ENCODE measurements at regions not wholly inside any gene's neighbourhood (a gene's known extent, or its start where the extent isn't known, plus 50 kb on each side); places are given as distances from the start of the nearest gene placed in this dataset.

DNA sequence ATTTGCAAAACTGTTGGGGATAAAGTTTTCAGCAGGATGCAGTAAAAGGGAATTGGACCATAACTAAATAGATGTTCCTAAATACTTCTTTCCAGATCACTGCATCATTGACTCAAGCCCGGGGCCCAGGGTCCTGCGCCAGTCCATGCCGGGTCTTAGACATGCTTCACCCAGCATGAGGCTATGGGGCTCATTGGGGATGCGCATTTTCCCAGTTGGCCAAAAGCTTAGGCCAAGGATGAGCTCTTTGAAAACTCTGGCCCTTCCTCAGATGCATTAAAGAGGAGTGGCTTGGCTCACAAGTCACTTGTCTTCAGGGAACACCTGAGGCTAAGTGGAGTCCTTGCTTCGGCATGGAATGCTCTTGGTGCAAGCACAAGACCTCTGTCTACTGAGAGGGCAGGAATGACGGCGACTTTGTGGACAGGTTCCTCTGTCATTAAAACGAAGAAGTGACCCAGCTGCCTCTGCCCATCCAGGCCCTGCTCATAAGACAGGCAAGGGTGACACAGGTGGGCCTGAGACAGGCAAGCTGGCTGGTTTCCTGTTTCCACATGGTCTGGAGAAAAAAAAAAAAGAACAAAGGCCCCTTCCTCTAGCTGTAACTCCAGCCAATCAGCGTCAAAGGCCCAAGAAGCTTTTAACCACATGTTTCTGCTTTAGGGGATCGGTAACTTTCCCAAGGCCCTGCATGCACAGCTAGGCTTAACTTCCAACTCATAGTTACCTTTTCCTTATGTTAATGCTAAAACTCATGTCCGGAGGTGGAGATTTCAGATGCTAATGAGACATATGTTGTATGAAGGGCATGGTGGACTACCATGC lies 81.4 kb upstream of the CDH4 start:
- ChIA-PET CTCF (interaction anchor here (0.6 to 1.6 kb wide), 2 partner anchors 13 to 58 kb away, joined by 3 to 5 read pairs; no protein-coding TSS in a partner anchor), POLR2A (no interaction called here)
- H3K4me1 ChIP-seq = peaks cover 6% of the 10 kb centered on the region; the same call in 2 of the 3 replicates
- H3K4me2 ChIP-seq = no peak overlapping the region
- H3K27ac ChIP-seq = no peak overlapping the region
- no peak overlapping the region for H3K4me3 ChIP-seq
- TF ChIP-seq CBX8 (IDR thresholded peaks at IDR 0.05) (no peak), KDM1A (IDR thresholded peaks at IDR 0.05; ENCODE audit: low read depth) (no peak), PHF8 (IDR thresholded peaks at IDR 0.05; ENCODE audit: borderline replicate concordance, low read depth) (no peak), TFCP2L1 (CRISPR knock-in tag; IDR thresholded peaks at IDR 0.05) (no peak)
- TF ChIP-seq, protein P1, sequence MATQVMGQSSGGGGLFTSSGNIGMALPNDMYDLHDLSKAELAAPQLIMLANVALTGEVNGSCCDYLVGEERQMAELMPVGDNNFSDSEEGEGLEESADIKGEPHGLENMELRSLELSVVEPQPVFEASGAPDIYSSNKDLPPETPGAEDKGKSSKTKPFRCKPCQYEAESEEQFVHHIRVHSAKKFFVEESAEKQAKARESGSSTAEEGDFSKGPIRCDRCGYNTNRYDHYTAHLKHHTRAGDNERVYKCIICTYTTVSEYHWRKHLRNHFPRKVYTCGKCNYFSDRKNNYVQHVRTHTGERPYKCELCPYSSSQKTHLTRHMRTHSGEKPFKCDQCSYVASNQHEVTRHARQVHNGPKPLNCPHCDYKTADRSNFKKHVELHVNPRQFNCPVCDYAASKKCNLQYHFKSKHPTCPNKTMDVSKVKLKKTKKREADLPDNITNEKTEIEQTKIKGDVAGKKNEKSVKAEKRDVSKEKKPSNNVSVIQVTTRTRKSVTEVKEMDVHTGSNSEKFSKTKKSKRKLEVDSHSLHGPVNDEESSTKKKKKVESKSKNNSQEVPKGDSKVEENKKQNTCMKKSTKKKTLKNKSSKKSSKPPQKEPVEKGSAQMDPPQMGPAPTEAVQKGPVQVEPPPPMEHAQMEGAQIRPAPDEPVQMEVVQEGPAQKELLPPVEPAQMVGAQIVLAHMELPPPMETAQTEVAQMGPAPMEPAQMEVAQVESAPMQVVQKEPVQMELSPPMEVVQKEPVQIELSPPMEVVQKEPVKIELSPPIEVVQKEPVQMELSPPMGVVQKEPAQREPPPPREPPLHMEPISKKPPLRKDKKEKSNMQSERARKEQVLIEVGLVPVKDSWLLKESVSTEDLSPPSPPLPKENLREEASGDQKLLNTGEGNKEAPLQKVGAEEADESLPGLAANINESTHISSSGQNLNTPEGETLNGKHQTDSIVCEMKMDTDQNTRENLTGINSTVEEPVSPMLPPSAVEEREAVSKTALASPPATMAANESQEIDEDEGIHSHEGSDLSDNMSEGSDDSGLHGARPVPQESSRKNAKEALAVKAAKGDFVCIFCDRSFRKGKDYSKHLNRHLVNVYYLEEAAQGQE (IDR thresholded peaks at IDR 0.05) = no peak
- ATAC-seq = 0 out of 6 replicates have a peak, but pooled peaks of 1 of the 2 experiments have one; percentile 30
- no peak for FAIRE-seq
- no peak for DNase-seq (ENCODE audit: low read depth in 1 of 2, low spot score in 1 of 2)
- no peaks in the 10 kb centered on the region for H3K9me3 ChIP-seq
- WGBS (ENCODE audit: missing lambda C conversion rate) = 76% methylated on average over 11 of the region's 11 CpGs

DNA sequence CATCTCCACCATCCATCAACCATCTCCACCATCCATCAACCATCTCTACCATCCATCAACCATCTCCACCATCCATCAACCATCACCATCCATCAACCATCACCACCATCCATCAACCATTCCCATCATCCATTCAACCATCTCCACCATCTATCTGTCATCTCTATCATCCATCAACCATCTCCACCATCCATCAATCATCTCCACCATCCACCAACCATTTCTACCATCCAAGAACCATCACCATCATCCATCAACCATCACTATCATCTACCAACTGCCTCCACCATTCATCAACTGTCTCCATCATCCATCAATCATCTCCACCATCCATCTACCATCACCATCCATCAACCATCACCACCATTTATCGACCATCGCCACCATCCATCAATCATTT lies 78.8 kb upstream of the CDH4 start:
- POLR2A ChIA-PET = no interaction called here
- TF ChIP-seq ZNF302 (CRISPR knock-in tag; IDR thresholded peaks at IDR 0.05) (no peak), MYC (IDR thresholded peaks at IDR 0.05; ENCODE audit: borderline replicate concordance, low read length) (no peak), BHLHE40 (IDR thresholded peaks at IDR 0.05; ENCODE audit: low read depth, low read length) (no peak), SREBF2 (IDR thresholded peaks at IDR 0.05) (no peak), TP53 (CRISPR knock-in tag; IDR thresholded peaks at IDR 0.05) (no peak), ESRRA (IDR thresholded peaks at IDR 0.05; ENCODE audit: borderline replicate concordance, low read length) (no peak), SMC3 (IDR thresholded peaks at IDR 0.05) (no peak), MAZ (IDR thresholded peaks at IDR 0.05; ENCODE audit: borderline replicate concordance, low read depth, low read length) (no peak), NPAS2 (CRISPR knock-in tag; IDR thresholded peaks at IDR 0.05; ENCODE audit: borderline replicate concordance) (no peak)
- TF ChIP-seq, protein P2, sequence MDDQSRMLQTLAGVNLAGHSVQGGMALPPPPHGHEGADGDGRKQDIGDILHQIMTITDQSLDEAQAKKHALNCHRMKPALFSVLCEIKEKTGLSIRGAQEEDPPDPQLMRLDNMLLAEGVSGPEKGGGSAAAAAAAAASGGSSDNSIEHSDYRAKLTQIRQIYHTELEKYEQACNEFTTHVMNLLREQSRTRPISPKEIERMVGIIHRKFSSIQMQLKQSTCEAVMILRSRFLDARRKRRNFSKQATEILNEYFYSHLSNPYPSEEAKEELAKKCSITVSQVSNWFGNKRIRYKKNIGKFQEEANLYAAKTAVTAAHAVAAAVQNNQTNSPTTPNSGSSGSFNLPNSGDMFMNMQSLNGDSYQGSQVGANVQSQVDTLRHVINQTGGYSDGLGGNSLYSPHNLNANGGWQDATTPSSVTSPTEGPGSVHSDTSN (IDR thresholded peaks at IDR 0.05) = no peak
- TF ChIP-seq, protein P3, sequence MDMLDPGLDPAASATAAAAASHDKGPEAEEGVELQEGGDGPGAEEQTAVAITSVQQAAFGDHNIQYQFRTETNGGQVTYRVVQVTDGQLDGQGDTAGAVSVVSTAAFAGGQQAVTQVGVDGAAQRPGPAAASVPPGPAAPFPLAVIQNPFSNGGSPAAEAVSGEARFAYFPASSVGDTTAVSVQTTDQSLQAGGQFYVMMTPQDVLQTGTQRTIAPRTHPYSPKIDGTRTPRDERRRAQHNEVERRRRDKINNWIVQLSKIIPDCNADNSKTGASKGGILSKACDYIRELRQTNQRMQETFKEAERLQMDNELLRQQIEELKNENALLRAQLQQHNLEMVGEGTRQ (IDR thresholded peaks at IDR 0.05) = no peak
- TF ChIP-seq, protein P4, sequence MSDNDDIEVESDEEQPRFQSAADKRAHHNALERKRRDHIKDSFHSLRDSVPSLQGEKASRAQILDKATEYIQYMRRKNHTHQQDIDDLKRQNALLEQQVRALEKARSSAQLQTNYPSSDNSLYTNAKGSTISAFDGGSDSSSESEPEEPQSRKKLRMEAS (IDR thresholded peaks at IDR 0.05) = no peak
- TF ChIP-seq, protein P5, sequence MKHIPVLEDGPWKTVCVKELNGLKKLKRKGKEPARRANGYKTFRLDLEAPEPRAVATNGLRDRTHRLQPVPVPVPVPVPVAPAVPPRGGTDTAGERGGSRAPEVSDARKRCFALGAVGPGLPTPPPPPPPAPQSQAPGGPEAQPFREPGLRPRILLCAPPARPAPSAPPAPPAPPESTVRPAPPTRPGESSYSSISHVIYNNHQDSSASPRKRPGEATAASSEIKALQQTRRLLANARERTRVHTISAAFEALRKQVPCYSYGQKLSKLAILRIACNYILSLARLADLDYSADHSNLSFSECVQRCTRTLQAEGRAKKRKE (CRISPR knock-in tag; IDR thresholded peaks at IDR 0.05; ENCODE audit: low read depth) = no peak
- no peak for ATAC-seq
- no peak overlapping the region for H3K4me3 ChIP-seq
- 82% methylated on average over 2 of the region's 2 CpGs for WGBS (ENCODE audit: missing lambda C conversion rate)
- no peak overlapping the region for H3K4me2 ChIP-seq
- CTCF ChIA-PET = no interaction called here
- no peaks in the 10 kb centered on the region for H3K9me3 ChIP-seq
- FAIRE-seq = no peak
- peaks cover under 1% of the 10 kb centered on the region; the same call in 1 of the 3 replicates for H3K4me1 ChIP-seq
- no peak for DNase-seq (ENCODE audit: low read depth in 1 of 2, low spot score in 1 of 2)
- no peak overlapping the region for H3K27ac ChIP-seq
